ENCODE measurements at regions not wholly inside any gene's neighbourhood (a gene's known extent, or its start where the extent isn't known, plus 50 kb on each side); places are given as distances from the start of the nearest gene placed in this dataset.

- no peak for TF ChIP-seq CTCF (IDR thresholded peaks at IDR 0.05)
- TF ChIP-seq POLR2A (IDR thresholded peaks at IDR 0.05), result no peak
These were observed 1045.7 kb downstream of the C4orf33 start for GRCh38 chr4:130141651-130142050.
